Stimulated activated CD4-positive, alpha-beta T cell treated with anti-CD3 and anti-CD28 coated beads, TNF-alpha, amount 100 ng/mL, for 48 hours (primary cell): ENCODE measurements at regions not wholly inside any gene's neighbourhood (a gene's known extent, or its start where the extent isn't known, plus 50 kb on each side); places are given as distances from the start of the nearest gene placed in this dataset.
"Not testable (repeated sequence)": the region's sequence is repeated elsewhere in the genome, so short reads cannot be mapped to it uniquely, and the experiment has no call there.

ENCODE experiments used
- DNase-seq, 3 donors: peaks; one replicate each; pipeline ENCODE4 v3.0.0-alpha.2; 2020; ENCODE audit warnings: low read depth in 3 of 3

DNA sequence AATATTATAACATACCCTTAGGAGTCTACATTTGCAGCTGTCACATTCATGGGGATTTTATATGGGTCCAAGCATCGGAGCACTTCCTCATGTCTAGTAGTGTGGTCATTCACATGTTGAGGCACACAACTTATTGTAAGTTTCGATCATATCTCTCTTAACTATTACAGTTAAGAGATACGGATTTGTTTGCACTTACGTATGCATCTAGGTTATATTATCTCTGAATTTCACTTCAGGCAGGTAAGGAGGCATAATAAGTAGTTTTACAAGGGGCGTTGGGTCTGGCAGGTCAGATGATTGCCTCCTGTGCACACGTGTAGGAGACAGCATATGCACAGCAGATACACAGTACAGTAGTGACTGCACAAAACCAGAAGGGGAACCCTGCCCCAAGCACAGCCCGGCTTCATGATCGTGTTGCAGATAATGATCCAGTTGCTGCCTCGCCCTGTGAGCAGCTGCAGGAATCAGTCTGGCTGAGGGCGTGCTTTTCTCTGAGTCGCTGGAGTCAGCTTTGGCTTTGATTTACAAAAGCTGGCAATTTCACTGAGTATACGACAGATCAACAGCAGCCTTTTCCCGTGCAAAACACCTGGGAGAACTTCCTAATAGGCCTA lies 302.9 kb upstream of the GATB start:
- no peak for DNase-seq

DNA sequence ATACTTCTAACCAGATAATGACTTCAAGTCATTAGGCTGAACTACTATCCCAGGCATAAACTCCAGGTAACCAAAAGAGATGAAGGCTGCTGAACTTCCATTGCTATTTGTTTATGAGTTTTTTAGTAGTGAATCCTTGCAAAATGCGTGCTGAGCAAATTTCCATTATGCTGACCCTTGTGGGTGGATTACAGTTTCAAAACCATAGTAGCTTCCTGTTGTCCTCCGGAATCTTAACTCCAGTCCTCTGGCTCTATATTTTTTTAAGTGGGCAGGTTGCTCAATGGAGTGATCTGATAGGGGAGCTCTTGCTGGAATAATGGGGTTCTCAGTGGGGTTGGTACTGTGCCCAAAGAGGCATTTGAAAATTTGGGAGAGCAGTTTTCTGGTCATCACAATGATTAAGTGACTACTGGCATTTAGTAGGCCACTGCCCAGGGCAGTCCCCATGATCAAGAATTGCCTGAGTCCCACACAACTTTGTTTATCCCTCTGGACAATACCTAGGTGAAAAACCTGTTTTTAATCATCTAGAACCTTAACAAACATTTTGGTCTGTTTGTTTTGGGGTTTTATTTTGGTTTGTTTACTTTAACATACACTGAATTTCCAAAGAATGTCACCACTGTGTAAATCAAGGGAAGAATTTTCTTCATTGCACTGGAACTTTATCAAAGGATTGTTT lies 302.3 kb upstream of the GATB start:
- no peak for DNase-seq

DNA sequence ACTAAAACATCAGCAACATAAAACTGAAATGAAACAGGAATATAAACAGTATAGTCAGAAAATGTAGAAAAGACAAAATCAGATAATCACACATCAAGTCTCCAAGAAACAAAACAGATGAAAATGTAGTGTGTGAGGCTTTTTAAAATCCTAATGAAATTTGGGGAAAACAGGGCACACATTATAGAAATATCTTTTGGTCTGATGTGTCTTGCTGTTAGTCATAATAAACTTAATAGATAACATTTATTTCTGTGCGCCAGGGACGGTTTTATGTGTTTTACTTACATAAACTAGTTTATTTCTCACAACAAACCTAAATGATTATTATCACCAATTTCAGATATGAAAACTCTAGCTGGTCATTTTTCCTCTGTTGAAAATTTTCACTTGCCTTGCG lies 293.9 kb upstream of the GATB start:
- DNase-seq = no peak

DNA sequence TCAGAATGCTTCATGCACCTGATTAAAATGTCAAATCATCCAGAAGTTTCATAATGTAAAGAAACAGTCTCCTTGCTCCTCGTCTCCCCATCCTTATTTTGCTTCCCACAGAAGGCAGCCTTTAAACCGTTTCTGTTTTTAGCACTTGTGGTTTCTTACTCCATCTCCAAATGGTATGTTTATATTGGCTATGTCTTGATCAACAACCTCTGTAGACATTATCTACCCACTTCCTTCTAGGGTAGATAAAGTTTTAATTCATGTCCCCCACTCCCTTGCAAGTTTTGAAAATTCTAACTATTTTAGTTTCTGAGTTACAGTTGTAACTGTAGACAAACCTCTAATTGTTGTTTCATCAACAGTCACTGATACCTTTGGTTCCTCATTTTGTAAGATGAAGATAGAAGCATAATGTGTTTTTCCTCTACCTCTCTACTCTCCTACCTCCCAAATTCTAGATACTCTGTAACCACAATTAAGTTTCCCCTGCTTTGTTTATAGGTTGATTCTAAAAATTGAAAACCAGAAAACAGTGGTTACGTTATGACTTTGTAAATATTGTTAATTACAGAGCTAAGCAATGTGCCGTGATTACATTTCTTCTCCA lies 291.7 kb upstream of the GATB start:
- DNase-seq = no peak

DNA sequence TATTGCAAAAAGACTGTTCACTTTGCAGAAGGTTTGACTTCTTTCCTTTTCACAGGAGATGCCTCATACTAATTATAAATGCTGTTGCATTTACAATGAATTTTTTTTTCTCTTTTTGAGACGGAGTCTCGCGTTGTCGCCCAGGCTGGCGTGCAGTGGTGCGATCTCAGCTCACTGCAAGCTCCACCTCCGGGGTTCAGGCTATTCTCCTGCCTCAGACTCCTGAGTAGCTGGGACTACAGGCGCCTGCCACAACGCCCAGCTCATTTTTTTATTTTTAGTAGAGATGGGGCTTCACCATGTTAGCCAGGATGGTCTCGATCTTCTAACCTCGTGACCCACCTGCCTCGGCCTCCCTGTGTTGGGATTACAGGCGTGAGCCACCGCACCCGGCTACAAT lies 290.5 kb upstream of the GATB start:
- DNase-seq = not testable (repeated sequence)

DNA sequence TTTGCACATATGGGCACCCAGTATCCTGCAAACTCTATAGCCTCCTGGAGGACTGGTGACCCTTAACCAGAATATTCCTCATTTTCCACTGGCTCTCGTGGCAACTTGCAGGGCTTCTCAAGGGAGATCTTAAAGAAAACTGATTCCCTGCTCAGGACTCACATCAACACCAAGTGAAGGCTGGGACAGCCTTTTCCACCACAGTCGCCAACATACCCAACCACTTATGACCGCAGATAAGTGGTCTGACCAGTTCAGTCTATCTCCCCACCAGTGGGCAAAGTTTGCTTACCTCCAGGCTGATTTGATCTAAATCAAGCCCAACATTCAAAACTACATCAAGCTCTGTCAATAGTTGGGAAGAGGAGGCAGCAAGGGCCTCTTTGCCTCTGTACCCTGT lies 289.3 kb upstream of the GATB start:
- DNase-seq = no peak

DNA sequence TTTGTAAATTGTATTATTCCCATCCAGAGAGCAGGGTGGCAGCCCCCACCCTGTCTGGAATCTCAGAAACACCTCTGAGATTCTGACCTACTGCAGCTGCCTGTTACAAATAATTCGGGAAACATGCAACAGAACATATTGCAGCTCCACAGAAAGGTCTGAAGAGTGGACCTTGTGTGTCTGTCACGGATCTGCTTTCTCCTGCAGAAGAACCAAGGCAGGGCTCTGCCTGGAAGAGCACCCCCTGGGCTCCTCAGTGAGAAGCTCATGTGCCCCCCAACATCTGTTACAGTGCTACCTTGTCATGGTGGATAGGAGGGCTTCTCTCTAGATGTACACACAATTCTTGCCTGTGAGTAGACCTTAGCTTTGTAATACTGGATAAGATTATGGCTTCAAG lies 286.6 kb upstream of the GATB start:
- DNase-seq = no peak

DNA sequence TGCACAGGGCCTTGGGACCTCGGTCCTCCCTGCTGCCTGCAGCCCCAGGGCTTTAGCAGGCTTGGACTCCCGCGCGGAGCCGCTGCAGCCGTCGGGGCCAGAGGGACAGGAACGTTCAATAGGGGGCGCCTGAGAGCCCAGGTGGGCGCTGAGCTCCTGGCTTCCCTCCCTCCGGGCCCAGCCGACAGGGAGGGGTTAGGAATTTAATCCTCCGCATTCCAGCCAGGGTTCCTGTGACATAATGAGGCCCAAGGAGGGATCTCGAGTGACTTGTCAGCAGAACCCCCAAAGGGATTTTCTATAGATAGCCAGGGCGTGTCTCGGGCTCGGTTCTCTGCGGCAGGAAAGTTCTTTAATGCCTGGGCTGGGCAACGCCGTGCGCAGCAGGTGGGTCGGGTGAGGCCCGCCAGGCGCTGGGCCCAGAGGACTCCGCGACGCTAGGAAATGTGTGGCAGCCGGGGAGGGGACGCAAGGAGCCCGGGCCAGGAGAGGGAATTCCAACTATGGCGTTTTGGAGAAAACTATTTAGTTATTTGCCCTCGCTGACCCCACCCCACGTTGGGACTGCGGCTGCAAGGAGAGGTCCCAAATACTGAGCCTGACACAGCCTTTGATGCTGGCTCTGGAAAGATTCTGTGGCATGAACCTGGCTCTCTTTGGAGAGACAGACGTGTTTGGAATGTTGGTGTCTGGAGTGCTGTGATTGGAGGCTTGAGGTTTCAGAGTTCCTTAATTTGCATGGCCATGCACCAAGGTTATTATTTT lies 285.2 kb upstream of the GATB start:
- peak in 1 of 3 donors; percentile 16 for DNase-seq

DNA sequence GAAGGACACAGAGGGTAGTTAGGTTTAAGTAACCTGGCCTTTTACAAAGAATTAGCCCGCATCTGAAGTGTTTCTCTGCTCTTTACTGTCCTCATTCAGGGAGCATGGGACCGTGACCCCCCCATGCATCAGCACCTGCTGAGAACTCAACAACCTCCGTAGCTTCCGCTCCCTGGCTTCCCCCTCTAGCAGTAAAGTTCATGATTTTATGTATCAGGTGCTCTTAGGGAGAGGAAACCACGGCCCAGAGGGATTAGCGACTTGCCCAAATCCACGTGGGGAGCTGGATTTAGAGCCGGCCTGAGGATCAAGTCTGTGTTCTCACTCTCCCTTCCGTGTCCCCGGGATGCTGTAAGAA lies 284.6 kb upstream of the GATB start:
- DNase-seq = no peak

DNA sequence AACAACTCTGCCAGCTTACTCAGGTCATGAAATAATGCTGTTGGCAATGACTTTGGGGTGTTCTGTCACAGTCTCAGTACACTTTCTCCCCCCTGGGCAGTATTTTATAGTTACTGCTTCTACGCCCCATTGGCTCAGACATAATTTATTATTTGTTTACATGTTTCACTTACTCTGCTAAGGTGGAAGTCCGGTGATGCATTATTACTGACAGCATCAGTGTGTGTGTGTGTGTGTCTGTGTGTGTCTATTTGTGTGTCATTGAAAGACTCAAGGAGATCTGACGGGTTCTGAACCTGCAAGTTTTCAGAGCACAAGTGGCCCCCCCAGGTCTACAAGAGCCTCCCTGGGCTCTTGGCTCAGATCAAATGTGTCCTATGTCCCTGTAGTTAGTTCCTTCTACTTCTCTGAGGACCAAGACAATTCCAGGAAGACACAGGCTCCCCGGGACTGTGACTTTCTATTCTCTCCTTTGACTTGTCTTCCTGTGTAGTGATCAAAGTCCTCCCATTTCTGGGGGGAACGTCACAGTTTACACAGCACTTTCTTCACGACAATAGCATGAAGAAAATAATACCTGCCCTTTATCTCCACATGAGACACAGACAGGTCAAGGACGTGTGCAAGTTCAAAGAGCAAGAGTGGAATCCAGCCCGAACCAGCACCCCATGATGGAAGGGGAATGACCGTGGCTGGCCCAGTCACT lies 283.7 kb upstream of the GATB start:
- no peak for DNase-seq

DNA sequence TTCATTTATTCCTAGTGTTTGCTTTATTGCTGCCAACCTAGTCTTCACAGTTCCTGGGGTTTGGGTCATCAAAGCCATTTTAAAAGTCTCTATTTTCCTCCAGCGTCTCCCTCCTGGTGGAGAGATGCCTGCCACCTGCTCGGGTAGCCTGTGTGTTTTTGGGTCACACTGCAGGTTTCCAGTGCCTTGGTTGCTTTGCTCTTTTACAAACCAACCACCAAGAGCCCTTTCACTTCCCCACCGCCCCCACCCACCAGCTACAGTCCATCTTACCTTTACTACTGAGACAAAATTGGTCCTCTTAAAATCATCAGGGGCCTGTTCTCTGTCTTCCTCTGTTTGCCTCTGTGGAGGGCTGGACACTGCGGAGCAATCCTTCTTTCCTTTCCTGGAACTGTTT lies 280.5 kb upstream of the GATB start:
- DNase-seq = no peak

DNA sequence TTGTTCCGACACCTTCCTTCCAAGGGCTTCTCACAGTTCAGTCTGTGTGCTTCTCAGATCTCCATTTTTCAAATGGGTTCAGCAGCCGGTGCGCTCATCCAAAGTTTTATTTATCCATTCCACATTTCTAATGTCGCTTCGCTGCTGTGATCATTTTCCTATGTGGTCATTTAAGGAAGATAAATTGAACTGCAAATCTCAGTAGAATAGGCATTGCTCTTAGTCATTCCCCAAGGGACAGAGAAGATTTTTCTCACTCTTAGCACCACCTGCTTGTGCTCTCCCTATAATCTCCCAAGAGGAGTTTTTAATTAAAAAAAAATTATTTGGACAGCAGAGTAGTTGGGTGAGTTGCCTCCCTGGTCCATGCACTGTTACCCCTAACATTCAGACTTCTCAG lies 278.9 kb upstream of the GATB start:
- no peak for DNase-seq

DNA sequence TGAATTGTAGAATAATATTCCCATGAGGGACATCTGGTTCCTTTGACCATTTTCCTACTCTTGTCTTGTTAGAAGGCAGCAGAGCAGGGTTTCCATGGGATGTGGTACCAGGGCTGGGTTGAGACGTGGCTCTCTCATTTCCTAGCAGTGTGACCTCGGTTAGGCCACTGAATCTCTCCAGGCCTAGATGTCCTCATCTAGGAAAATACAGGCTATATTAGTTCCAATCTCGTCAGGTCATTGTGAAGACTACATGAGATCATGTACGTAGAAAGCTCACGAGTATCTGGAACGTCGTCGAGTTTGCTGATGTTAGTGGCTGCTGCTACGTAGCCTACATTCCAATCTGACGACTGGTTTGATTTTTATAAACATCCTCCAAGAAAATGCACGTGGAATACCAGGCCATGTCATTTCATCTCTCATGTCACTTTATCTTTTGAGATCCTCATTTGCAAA lies 278.2 kb upstream of the GATB start:
- no peak for DNase-seq

DNA sequence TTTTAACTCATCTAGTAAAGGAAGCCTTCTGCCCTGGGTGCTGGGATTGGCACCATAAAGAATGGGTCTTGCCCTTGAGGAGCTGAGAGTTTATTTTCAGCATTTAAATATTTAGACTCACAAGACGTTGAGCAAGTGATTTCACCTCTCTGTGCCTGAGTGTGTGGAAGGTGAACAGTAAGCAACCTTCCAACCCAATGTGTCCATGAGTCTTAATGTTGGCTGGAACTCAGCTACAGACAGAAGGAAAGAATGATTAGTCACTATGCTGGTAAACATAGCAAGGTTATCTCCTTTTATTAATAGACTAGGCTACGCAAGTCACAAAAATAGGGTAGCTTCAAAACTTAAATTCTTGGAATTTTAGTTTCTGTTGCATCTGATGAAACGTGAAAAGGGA lies 277.4 kb upstream of the GATB start:
- no peak for DNase-seq

DNA sequence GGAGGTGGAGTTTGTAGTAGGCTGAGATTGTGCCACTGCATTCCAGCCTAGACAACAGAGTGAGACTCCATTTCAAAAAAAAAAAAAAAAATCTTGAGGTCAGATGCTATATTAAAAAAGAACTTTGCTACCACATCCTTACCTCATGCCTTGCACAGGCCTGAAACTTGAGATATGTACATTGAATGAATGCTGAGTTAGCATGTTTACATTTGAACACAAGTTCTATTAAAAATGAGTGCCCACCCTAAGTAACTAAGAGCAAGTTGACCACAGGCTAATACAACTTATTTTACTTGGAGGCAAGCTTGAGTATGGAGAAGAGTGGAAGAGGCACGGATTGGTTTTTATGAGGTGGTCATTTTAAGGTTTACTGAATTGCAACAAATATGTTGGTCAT lies 276.6 kb upstream of the GATB start:
- DNase-seq = no peak

DNA sequence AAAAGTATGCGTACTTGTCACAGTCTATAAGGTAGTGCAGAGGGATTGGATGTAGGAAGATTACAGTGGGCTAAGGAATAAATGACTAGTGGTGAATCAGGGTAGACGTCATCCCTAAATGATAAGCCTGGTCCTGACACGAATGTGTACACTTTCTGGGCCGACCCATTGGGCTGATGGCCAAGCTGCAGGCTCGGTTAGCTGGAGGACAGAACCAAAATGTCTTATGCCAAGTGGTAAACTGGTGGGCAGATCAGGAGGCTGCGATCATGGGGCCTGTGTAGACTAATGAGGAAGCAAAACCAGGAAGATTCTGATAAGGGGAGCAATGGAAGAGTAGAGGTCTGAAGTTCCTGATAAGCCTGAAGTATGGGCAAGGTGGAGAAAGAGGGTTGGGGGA lies 272.8 kb upstream of the GATB start:
- DNase-seq = no peak

DNA sequence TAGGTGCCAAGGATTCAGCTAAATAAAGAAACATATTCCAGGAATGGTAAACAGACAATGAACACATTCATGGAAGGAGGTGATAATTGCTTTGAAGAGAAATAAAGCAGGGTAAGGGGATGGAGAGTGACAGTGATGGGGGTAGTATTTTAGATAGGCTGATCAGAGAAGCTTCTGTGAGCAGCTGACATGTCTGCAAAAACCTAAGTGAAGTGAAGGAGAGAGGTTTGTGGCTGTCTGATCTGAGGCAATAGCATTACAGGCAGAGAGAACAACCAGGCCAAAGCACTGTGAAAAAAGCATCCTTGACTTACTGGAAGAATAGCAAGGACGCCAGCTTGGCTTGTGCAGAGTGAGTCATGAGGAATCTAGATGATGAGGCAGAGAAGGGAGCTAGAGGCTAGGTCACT lies 271.9 kb upstream of the GATB start:
- DNase-seq = no peak

DNA sequence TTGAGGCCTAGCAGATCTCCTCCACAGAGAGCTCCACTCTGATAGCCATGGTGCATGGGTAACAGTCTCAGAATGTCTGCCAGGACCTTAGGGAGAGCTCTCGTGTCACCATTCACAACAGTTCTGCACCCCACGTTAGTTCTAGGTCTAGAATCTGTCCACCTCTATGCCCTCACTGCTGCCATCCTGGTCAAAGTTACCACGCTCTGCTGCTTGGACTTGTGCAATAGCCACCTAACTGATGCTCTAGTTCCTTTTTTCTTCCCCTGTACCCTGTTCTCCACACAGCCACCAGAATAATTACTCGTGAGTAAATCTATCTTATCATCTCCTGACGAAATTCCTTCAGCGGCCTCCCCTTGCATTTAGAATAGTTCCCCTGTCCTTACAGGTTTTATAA lies 268.8 kb upstream of the GATB start:
- no peak for DNase-seq

DNA sequence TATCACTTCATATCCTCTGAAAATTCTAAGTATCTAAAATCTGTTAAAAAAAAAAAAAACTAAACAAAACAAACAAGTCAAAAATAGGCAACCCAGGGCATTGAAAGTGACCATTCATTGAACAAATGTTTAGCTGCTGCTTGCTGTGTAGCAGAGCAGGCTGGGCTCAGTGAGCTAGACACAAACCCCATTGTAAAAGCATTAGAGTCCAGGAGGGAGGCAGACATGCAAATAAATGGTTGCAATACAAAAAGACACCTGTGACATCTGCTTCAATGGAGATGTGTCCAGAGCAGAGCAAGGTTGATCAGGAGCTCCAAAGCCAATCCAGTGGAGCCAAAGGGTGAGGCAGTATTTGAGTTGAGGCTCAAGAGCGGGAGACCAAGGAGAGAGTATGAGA lies 267.3 kb upstream of the GATB start:
- no peak for DNase-seq

DNA sequence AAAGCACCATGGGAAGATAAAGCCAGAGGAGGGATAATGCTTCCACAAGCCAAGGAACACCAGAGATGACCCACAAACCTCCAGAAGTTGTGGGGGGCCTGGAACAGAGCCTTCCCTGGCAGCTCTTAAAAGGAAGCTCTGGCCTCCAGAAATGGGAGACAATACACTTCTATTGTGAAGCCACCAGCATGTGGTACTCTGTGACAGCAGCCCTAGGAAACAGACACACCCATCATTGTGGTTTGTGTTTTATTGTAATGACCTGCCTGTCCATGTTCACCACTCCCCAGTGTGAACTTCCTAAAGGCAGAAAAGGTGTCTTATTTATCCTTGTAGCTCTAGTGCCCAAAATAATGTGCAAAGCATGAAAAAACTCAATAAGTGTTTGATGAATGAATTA lies 264.1 kb upstream of the GATB start:
- DNase-seq = no peak

DNA sequence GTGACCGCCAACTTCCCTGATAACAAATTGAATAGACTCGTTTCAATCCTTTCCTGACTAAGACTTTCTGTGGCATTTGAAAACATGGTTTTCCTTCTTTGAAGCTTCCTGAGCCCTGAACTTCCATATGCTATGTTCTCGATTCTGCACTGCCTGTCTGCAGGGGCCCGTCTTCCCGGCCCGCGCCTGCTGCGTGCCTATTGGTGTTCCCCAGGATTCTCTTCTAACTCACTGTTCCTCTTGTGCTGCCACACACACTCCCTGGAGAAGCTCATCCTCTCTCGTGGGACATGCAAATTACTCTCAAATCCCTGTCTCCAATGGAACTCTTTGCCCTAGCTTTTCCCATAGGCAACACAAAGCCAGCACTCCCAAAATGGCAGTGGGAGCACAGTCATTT lies 262.9 kb upstream of the GATB start:
- DNase-seq = no peak

DNA sequence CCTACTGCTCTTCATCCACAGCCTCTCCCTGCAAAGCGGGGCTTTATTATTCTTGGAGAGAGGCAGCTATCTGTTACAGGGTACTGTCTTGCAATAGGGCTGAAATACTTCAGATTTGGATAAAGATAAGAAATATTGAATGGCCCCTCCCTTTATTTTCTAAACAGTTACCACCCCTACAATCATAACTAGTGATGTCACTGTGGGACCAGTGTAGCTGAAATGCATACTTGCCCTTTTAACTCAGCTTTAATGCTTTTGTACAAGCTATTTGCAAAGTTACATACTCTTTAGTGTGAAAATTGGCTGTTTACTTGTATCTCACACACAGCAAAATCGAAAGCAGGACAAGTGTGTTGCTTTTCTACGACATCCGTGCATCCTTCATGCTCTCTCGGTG lies 261.7 kb upstream of the GATB start:
- no peak for DNase-seq
